Left lung (tissue), 4 donors: ENCODE measurements at regions not wholly inside any gene's neighbourhood (a gene's known extent, or its start where the extent isn't known, plus 50 kb on each side); places are given as distances from the start of the nearest gene placed in this dataset.

Source experiments
- ATAC-seq: fragments of 200-7000 bp; cut with Tn5 transposase; one replicate; pipeline ENCODE4 v1.9.1; 2020; ENCODE audit warnings: moderate library complexity
- DNase-seq, 4 donors: peaks; one replicate each; pipeline ENCODE4 v3.0.0-alpha.2; 2013 to 2020
- H3K27ac ChIP-seq, 2 donors: fragments of 200-600 bp; sonication (generic) in 1 of 2; one replicate each; pipeline versions ENCODE4 v1.5.0 to v1.8.0; 2020 to 2021
- H3K27me3 ChIP-seq, 2 donors: fragments of 200-600 bp; sonication (generic) in 1 of 2; one replicate each; pipeline versions ENCODE4 v1.5.0 to v1.8.0; 2020 to 2021
- H3K36me3 ChIP-seq, 2 donors: fragments of 200-600 bp; sonication (generic) in 1 of 2; one replicate each; pipeline versions ENCODE4 v1.5.0 to v1.8.0; 2020 to 2021
- H3K4me1 ChIP-seq, 2 donors: fragments of 200-600 bp; one replicate each; pipeline ENCODE4 v1.8.0; 2021
- H3K4me3 ChIP-seq, 2 donors: fragments of 200-600 bp; sonication (generic) in 1 of 2; one replicate each; pipeline versions ENCODE4 v1.5.0 to v1.8.0; 2020 to 2021; ENCODE audit warnings: mild to moderate bottlenecking in 1 of 2
- H3K9me3 ChIP-seq, 2 donors: fragments of 200-600 bp; sonication (generic) in 1 of 2; one replicate each; pipeline versions ENCODE4 v1.5.0 to v1.8.0; 2020 to 2021
- intact Hi-C, 2 donors: fragments of 100-400 bp; cut with DNase I; formaldehyde crosslinking; loops; one replicate each; pipeline versions ENCODE4 v1.11.2 to v1.14.2; 2022
- TF ChIP-seq, protein P1 (sequence below), 2 donors: fragments of 200-600 bp; sonication (generic) in 1 of 2; IDR thresholded peaks; one replicate each; pipeline versions ENCODE4 v1.5.0 to v1.8.0; 2021; ENCODE audit warnings: antibody characterized with exemption in 2 of 2
- donor health status: DM: no; HTN: yes; CAD: no.
- donor health status: DM: no; HTN: no; CAD: no.

DNA sequence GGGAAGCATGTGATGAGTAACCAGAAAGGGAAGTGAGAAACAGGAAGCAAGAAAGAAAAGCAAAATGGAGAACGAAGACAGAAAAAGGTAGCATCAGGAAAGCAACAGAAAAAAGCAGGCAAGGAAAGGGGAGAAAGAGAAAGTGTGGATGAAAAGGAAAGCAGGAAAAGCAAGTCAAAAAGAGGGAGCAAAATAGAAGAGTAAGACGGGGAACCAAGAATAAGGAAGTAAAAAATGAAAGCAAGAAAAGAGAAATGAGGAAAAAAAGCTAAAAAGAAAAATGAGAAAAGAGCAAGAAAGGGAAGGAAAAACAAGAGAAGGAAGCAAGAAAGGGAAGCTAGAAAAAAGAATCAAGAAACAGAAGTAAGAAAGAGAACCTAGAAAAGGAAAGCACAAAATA is 242.3 kb upstream of the NCKAP5 start:
- Histone ChIP-seq H3K9me3 (peaks cover 0 to 32% of the 10 kb centered on the region in 2 donors), H3K27ac (no peak overlapping the region), H3K4me3 (no peak overlapping the region), H3K27me3 (no peaks in the 10 kb centered on the region), H3K36me3 (no peaks in the 10 kb centered on the region), H3K4me1 (no peaks in the 10 kb centered on the region)
- ATAC-seq (no peak), DNase-seq (no peak)
- TF ChIP-seq, protein P1, sequence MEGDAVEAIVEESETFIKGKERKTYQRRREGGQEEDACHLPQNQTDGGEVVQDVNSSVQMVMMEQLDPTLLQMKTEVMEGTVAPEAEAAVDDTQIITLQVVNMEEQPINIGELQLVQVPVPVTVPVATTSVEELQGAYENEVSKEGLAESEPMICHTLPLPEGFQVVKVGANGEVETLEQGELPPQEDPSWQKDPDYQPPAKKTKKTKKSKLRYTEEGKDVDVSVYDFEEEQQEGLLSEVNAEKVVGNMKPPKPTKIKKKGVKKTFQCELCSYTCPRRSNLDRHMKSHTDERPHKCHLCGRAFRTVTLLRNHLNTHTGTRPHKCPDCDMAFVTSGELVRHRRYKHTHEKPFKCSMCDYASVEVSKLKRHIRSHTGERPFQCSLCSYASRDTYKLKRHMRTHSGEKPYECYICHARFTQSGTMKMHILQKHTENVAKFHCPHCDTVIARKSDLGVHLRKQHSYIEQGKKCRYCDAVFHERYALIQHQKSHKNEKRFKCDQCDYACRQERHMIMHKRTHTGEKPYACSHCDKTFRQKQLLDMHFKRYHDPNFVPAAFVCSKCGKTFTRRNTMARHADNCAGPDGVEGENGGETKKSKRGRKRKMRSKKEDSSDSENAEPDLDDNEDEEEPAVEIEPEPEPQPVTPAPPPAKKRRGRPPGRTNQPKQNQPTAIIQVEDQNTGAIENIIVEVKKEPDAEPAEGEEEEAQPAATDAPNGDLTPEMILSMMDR (IDR thresholded peaks at IDR 0.05): no peak
- intact Hi-C loops: no loop called here

DNA sequence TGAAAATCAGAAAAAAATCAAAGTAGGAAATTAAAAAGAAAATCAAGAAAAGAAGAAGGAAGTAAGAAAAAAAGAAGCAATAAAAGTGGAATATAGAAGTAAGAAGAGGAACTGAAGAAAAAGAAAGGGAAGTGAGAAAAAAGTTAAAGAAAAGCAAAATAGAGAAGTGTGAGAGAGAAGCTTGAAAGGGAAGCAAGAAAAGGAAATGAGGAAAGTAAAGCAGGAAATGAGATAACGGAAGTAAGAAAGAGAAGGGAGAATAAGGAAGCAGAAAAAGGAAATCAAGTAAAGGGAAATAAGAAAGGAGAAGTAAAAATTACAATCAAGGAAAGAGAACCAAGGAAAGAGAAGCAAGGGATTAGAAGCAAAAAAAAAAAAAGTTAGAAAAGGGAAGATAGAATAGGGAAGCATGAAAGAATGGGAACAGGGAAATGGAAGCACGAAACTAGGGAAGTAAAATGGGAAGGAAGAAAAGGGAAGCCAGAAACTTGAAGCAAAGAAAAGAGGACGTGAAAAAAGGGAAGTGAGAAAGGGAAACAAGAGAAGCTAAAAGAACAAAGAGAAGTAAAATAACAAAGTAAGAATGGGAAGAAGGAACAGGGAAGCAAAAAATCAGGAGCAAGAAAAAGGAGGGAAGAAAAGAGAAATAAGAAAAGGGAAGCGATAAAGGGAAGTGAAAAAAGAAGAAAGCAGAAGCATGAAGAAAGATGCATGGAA is 243.3 kb upstream of the NCKAP5 start:
- Histone ChIP-seq H3K36me3 (no peaks in the 10 kb centered on the region), H3K27me3 (no peaks in the 10 kb centered on the region), H3K9me3 (peaks cover 0 to 32% of the 10 kb centered on the region in 2 donors), H3K27ac (no peak overlapping the region), H3K4me1 (no peaks in the 10 kb centered on the region), H3K4me3 (no peak overlapping the region)
- ATAC-seq: no peak
- intact Hi-C loops: no loop called here
- DNase-seq: no peak
- TF ChIP-seq, protein P1 (IDR thresholded peaks at IDR 0.05): no peak

DNA sequence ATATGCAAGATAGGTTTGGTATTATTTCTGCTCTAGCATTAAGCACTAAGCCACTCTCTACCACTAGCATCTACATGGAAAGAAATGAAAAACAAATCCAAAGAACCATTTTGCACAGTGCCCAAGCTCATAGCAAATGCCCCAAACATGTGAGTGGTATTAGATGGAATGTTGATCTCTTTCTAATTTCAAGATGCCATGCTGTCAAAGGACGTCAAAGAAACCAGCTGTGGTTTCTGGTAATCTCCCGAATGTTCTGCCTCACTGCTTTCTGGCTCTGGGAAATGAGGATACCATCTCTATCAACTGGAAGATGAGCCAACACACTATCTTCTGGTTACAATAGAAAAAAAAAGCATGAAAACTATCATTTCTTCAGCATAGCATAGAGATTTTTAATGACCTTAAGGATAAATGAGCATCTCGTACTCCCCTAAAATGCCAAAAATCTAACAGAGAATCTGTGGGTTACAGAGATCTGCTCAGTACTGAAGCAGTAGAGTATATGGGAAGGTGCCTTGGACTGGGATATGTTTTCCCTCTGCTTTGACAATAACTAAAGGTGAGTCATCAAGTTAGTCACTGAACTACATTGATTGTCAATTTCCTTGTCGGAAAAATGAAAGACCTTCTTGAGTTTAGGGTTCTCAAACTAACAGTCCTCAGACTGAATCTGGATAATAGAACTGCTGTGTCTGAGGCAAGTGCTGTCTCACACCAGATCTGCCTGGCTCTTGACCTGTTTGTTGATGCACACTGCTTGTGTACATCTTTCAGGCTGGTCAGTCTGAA is 244.8 kb upstream of the NCKAP5 start:
- Histone ChIP-seq H3K27ac (no peak overlapping the region), H3K27me3 (no peaks in the 10 kb centered on the region), H3K4me3 (no peak overlapping the region), H3K36me3 (no peaks in the 10 kb centered on the region), H3K4me1 (no peaks in the 10 kb centered on the region), H3K9me3 (peaks cover 0 to 32% of the 10 kb centered on the region in 2 donors)
- TF ChIP-seq, protein P1 (IDR thresholded peaks at IDR 0.05): no peak
- intact Hi-C loops: no loop called here
- ATAC-seq (no peak), DNase-seq (no peak)

DNA sequence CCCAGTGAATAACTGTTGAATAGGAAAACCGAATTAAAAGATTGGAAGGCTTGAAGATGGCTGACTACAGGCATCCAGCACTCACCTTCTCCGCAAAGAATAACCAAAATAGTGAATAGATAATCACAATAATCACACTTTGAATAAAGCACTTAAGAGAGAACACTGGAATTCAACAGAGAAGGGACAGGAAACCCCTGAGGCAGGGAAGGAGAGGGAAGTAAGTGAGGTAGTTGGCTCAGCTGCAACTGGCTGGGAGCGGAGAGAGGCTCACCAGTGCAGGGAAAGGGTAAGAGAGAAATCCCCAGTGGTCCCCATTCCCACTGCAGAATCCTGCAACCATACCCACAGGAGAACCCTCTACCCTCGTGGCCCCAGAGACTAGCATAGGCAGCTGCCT is 246.6 kb upstream of the NCKAP5 start:
- H3K27ac ChIP-seq: no peak overlapping the region
- no peak for ATAC-seq
- H3K4me3 ChIP-seq: no peak overlapping the region
- no peaks in the 10 kb centered on the region for H3K4me1 ChIP-seq
- H3K9me3 ChIP-seq: peaks cover 0 to 25% of the 10 kb centered on the region in 2 donors
- TF ChIP-seq, protein P1 (IDR thresholded peaks at IDR 0.05): no peak
- intact Hi-C loops: no loop called here
- H3K36me3 ChIP-seq: no peaks in the 10 kb centered on the region
- no peaks in the 10 kb centered on the region for H3K27me3 ChIP-seq
- no peak for DNase-seq

DNA sequence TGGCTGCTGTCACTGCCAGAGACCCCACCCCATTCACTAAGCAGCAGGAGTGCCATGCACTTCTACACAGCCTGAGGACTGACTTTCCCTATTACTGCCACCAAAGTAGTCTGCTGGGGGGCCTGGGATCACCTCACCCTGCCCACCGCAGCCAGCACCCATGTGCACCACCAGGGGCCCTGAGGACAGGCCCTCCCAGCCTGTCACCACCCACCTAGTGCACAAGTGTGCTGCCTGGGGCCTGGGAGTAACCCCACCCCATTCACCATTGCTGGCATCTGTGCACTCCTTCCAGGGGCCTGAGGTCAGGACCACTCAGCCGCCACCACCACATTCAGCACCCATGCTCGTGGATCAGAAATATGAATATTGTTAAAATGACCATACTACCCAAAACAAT is 247.8 kb upstream of the NCKAP5 start:
- Histone ChIP-seq H3K4me1 (no peaks in the 10 kb centered on the region), H3K27me3 (no peaks in the 10 kb centered on the region), H3K9me3 (peaks cover 0 to 23% of the 10 kb centered on the region in 2 donors), H3K4me3 (no peak overlapping the region), H3K27ac (no peak overlapping the region), H3K36me3 (no peaks in the 10 kb centered on the region)
- intact Hi-C loops: no loop called here
- TF ChIP-seq, protein P1 (IDR thresholded peaks at IDR 0.05): no peak
- no peak for DNase-seq
- ATAC-seq: no peak
